ENCODE measurements at regions not wholly inside any gene's neighbourhood (a gene's known extent, or its start where the extent isn't known, plus 50 kb on each side); places are given as distances from the start of the nearest gene placed in this dataset.

- TF ChIP-seq CTCF (conservative IDR thresholded peaks at IDR 0.05; ENCODE audit: low read length) (no peak), EZH2phosphoT487 (IDR thresholded peaks at IDR 0.05; ENCODE audit: borderline replicate concordance, low read depth, low read length) (no peak)
These were observed 326.9 kb upstream of the CTNNB1 start for GRCh38 chr3:40872258-40872920.

Measured in OCI-LY7 (cell line).